ENCODE measurements at regions not wholly inside any gene's neighbourhood (a gene's known extent, or its start where the extent isn't known, plus 50 kb on each side); places are given as distances from the start of the nearest gene placed in this dataset.

DNA sequence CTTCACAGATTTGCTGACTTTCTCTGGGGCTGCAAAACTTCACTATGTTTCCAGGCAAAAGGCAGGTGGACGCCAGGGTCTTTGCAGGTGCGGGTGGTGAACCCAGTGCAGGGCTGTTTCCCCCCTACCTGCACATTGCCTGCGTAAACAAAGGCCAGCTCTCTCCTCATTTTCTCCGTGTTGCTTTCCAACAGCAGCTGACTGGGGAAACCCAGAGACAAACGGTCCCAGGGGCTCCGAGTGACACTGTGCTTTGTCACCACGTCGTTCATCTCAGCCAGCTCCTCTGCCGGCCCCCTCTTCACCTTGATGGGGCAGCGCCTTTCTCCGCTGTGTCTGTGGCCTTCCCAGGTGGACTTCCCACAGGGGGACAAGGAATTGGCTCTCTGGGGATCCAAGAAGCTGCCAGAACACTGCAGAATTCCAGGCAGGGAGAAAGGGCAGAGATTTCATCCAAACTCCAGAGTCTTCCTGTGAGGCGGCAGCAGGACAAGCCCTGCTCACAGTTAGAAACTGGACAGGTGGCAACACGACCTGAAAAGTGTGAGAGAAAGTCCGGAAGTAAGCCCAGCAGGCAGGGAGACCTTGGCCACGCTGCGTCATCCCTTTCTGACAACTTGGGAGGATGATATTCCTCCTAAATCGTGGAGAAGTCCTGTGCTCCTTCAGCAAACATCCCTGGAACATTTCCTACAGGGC lies 1493.7 kb downstream of the TBC1D22A start:
- DNase-seq: no peak

- no peak for DNase-seq
These were observed 1491.9 kb downstream of the TBC1D22A start for GRCh38 chr22:48254311-48254873.

DNA sequence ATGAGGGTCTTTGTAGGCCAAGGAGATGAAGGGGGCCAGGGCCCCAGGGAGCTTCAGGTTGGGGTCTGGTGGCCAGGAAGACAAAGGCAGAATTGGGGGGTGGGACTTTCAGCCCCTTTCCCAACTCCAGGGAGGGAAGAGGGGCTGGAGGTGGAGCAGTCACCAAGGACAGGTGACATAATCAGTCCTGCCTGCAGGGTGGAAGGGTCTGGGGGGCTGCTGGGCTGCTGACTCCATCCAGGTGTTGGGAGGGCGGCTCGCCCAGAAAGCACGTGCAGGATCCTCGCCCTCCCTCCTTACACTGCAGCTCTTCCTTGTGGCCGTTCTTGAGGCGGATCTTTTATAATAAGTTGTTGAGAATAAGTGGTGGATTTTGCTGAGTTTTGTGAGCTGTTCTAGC lies 1491.1 kb downstream of the TBC1D22A start:
- no peak for DNase-seq

GRCh38 chr22:48253136-48253535 lies 1490.7 kb downstream of the TBC1D22A start:
- DNase-seq: no peak

DNA sequence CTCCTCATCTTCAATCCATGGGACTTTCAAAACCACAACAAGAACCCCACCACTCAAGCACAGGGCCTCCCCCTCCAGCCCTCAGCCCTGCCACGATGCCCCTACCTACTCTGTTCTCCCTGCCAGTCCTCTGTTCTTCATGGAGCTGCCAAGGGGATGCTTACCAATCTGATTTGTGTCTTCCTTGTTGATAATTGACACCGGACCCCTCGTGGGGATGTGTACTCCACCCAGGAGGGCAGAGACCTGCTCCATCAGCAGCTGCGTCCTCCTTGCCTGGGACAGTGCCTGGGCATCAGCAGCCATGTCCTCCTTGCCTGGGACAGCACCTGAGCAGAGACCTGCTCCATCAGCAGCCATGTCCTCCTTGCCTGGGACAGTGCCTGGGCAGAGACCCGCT lies 1489.2 kb downstream of the TBC1D22A start:
- DNase-seq: no peak

DNA sequence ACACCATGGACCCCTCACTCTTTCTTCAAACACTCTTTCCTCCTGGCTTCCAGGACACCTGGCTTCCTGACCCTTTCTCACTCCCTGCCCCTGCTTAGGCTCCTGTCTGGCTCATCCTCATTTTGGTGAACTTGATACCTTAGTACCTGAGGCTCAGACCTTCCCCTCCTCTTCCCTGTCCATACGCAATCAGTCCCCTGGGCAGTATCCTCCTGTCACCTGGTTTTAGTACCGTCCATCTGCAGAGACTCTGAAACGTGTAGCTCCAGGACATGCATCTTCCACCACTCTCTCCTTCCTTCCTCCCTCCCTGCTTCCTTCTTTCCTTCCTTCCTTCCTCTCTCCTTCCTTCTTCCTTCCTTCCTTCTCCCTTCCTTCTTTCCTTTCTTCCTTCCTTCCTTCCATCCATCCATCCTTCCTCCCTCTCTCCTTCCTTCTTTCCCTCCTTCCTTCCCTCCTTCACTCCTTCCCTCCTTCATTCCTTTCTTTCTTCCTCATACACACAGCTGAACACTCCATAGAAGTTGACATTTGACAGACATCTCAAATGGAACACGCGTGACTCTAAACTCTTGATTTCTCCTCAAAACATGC lies 1488.6 kb downstream of the TBC1D22A start:
- DNase-seq: no peak

- no peak for DNase-seq
These were observed 1487.9 kb downstream of the TBC1D22A start for GRCh38 chr22:48250286-48250895.

- DNase-seq: no peak
These were observed 1487.3 kb downstream of the TBC1D22A start for GRCh38 chr22:48249713-48250268.

DNA sequence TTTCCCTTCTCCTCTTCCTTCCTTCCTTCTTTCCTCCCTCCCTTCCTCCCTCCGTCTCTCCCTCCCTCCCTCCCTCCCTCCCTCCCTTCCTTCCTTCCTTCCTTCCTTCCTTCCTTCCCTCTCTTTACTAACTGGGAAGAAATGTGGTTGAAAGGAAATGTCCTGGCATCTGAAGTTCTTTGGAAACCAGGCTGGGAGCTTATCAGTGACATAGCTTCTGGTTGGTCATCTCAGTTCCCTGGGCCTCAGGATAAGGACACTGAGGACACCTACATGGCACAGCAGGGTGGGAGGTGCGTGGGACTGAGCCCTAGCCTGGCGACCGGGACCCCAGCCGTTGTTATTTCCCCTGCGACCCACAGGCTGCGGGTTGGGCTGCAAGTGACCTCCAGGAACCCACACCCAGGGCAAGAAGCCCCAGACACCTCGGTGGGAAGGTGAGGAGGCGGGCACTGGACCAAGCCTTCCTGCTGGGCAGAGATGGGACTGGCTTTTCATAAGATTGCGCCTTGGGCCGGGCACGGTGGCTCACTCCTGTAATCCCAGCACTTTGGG lies 1486.5 kb downstream of the TBC1D22A start:
- no peak for DNase-seq

- DNase-seq: no peak
These were observed 1485.4 kb downstream of the TBC1D22A start for GRCh38 chr22:48247829-48248228.

DNA sequence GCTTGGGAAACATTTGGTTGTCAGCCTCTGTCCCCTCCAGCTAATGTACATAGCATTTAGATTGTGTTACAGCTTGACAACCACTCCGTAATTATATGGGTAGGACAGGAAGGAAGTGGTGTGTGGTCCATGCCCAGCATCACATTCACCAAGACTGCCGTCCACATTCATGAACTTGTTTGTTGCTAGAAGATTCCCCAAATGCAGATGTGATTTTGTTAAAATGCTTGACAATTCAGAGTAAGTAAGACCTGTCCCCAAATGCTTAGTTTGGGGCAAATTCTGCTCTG lies 1482.7 kb downstream of the TBC1D22A start:
- no peak for DNase-seq

DNA sequence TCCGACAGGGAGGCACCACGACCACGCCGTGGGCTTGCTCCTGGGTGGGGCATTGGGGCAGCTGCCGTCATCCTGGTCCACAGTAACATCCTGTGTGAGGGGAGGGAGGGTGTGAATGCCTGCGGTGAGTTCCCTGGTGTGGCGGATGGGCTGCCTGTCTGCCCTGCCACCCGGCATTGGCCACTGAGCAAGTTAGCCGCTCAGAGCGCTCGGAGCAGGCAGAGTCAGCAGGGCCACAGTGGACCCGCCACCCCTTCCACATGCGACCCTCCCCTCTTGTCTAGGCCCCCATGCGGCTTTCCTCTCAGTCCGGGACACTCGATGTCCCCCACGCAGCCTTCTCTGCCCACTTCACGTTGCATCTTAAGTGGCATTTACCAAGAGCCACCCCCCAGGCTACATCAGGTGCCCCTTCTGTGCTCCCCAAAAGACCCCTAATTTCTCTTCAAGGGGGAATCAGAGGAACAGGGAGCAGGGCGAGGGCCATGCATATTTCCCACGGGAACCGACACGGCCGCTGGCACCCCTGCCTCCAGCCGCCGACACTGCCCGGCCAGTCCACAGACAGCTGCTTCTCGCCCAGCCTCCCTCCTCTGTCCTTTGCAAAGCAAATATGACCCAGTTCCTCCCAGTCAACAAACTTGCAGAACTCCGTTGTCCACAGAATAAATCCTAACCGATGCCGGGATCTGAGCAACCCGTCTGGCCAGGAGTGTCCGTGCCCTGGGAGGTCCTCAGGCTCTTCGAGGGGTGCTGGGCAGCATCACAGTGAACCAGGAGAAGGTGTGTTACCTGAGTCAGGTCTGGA lies 1482.1 kb downstream of the TBC1D22A start:
- no peak for DNase-seq

- DNase-seq: no peak
These were observed 1480.0 kb downstream of the TBC1D22A start for GRCh38 chr22:48242461-48242864.

DNA sequence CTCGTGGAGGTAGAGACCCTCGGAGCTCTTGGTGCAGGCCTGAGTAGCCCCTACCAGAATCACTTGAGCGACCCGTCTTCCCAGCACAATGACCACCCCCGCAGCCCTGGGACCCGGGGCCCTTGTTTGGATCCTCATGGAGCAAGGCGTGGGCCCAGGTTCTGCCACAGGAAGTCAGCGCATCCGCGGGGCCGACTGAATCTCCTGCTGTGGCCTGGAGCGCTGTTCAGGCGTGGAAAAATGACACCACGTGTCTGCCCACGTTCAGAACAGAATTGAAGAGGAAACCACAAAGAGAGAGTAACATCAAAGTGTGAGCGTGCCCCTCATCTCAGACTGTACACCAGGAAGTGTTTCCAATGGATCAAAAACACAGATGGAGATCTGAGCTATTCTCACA lies 1479.2 kb downstream of the TBC1D22A start:
- DNase-seq: no peak

GRCh38 chr22:48240935-48241230 lies 1478.4 kb downstream of the TBC1D22A start:
- DNase-seq: no peak

- no peak for DNase-seq
These were observed 1477.9 kb downstream of the TBC1D22A start for GRCh38 chr22:48240148-48240934.

- no peak for DNase-seq
These were observed 1477.2 kb downstream of the TBC1D22A start for GRCh38 chr22:48239461-48240147.

- DNase-seq: no peak
These were observed 1476.5 kb downstream of the TBC1D22A start for GRCh38 chr22:48238966-48239365.

DNA sequence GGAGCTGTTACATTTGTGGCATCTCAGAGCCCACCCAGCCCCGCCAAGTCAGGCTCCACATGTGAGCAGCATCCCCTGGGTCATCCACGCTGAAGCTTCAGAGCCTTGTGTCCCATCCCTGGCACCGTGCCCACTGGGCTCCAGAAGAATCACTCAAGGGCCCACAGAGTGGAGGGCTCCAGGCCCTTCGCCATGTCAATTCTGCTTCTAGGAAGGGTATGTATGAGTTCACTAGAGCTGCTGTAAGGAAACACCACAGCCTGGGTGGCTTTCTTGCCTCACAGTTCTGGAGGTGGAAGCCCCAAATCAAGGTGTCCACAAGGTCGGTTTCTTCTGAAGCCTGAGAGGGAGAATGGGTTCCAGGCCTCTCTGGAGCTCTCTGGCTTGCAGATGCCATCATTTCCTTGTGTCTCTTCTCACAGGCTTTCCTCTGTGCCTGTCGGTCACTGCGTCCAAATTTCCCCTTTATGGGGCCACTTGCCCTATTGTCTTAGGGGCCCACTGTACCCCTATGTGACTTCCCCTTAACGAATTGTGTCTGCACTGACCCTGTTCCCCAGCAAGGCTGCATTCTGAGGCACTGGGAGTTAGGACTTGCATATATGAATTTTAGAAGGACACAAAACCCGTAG lies 1476.0 kb downstream of the TBC1D22A start:
- no peak for DNase-seq

- no peak for DNase-seq
These were observed 1475.2 kb downstream of the TBC1D22A start for GRCh38 chr22:48237466-48238283.

All from NCI-H2171 (cell line).